Suprapubic skin (tissue), 4 donors: ENCODE measurements at regions not wholly inside any gene's neighbourhood (a gene's known extent, or its start where the extent isn't known, plus 50 kb on each side); places are given as distances from the start of the nearest gene placed in this dataset.

Source experiments
- DNase-seq, 2 donors: peaks; one replicate each; pipeline ENCODE4 v3.0.0-alpha.2; 2019; ENCODE audit warnings: low spot score in 2 of 2
- H3K27ac ChIP-seq: fragments of 200-600 bp; sonication (generic); one replicate; pipeline ENCODE4 v1.5.1; 2019
- H3K27me3 ChIP-seq: fragments of 200-600 bp; sonication (generic); one replicate; pipeline ENCODE4 v1.5.1; 2019
- H3K36me3 ChIP-seq: fragments of 200-600 bp; sonication (generic); one replicate; pipeline ENCODE4 v1.5.1; 2019
- H3K4me1 ChIP-seq: fragments of 200-600 bp; sonication (generic); one replicate; pipeline ENCODE4 v1.5.1; 2019
- H3K4me3 ChIP-seq: fragments of 200-600 bp; sonication (generic); one replicate; pipeline ENCODE4 v1.5.1; 2019; ENCODE audit warnings: mild to moderate bottlenecking
- H3K9me3 ChIP-seq: fragments of 200-600 bp; sonication (generic); one replicate; pipeline ENCODE4 v1.5.1; 2019
- CTCF ChIP-seq, 2 donors: fragments of 200-600 bp in 1 of 2; fragments of 450-650 bp in 1 of 2; sonication (generic) in 1 of 2; IDR thresholded peaks; one replicate each; pipeline ENCODE4 v1.5.1; 2016 to 2019; ENCODE audit warnings: antibody characterized with exemption in 2 of 2, mild to moderate bottlenecking in 1 of 2, moderate library complexity in 1 of 2
- EP300 ChIP-seq: sonication (generic); formaldehyde crosslinking; IDR thresholded peaks from one replicate; pipeline ENCODE4 v1.6.1; 2017; ENCODE audit warnings: antibody characterized with exemption
- POLR2A ChIP-seq, 2 donors: fragments of 450-650 bp; IDR thresholded peaks; one replicate each; pipeline ENCODE4 v1.6.1; 2017; ENCODE audit warnings: antibody characterized with exemption in 2 of 2, mild to moderate bottlenecking in 2 of 2, moderate library complexity in 2 of 2
- POLR2AphosphoS5 ChIP-seq, 3 donors: sonication (generic); formaldehyde crosslinking; IDR thresholded peaks; one replicate each; pipeline ENCODE4 v1.6.1; 2017; ENCODE audit warnings: antibody characterized with exemption in 3 of 3
- WGBS: methylation state at CpG from one replicate; pipeline ENCODE4 v1.1.5; 2018; 5-methylcytosine and 5-hydroxymethylcytosine counted together

GRCh38 chr5:44919560-44919959 is 110.8 kb downstream of the MRPS30 start:
- Histone ChIP-seq H3K27me3 (no peaks in the 10 kb centered on the region), H3K27ac (no peak overlapping the region), H3K36me3 (no peaks in the 10 kb centered on the region), H3K9me3 (no peaks in the 10 kb centered on the region), H3K4me3 (no peak overlapping the region), H3K4me1 (no peaks in the 10 kb centered on the region)
- WGBS = 64% methylated on average over 1 of the region's 1 CpG
- TF ChIP-seq POLR2AphosphoS5 (IDR thresholded peaks at IDR 0.05) (no peak), EP300 (no peak), CTCF (IDR thresholded peaks at IDR 0.05) (no peak), POLR2A (IDR thresholded peaks at IDR 0.05) (no peak)
- no peak for DNase-seq

GRCh38 chr5:44927115-44927733 is 118.5 kb downstream of the MRPS30 start:
- no peak for TF ChIP-seq CTCF (IDR thresholded peaks at IDR 0.05)
- TF ChIP-seq POLR2A (IDR thresholded peaks at IDR 0.05) = no peak
- TF ChIP-seq EP300 = no peak
- no peak for TF ChIP-seq POLR2AphosphoS5 (IDR thresholded peaks at IDR 0.05)
- WGBS = 76% methylated on average over 3 of the region's 3 CpGs

GRCh38 chr5:44932922-44933585 is 124.3 kb downstream of the MRPS30 start:
- Histone ChIP-seq H3K27ac (no peak overlapping the region), H3K4me1 (no peaks in the 10 kb centered on the region), H3K27me3 (no peaks in the 10 kb centered on the region), H3K36me3 (no peaks in the 10 kb centered on the region), H3K9me3 (no peaks in the 10 kb centered on the region), H3K4me3 (no peak overlapping the region)
- TF ChIP-seq POLR2AphosphoS5 (IDR thresholded peaks at IDR 0.05) (no peak), POLR2A (IDR thresholded peaks at IDR 0.05) (no peak), CTCF (IDR thresholded peaks at IDR 0.05) (no peak), EP300 (no peak)
- DNase-seq = no peak
- 88% methylated on average over 3 of the region's 3 CpGs for WGBS

More at GRCh38 chr5:44927115-44927733, 118.5 kb downstream of the MRPS30 start:
- DNase-seq = no peak
- Histone ChIP-seq H3K4me3 (no peak overlapping the region), H3K27ac (no peak overlapping the region), H3K36me3 (no peaks in the 10 kb centered on the region), H3K27me3 (no peaks in the 10 kb centered on the region), H3K4me1 (no peaks in the 10 kb centered on the region), H3K9me3 (no peaks in the 10 kb centered on the region)

GRCh38 chr5:44933686-44934085 is 124.9 kb downstream of the MRPS30 start:
- TF ChIP-seq POLR2A (IDR thresholded peaks at IDR 0.05) = no peak
- TF ChIP-seq POLR2AphosphoS5 (IDR thresholded peaks at IDR 0.05) = no peak
- no peak for TF ChIP-seq EP300
- no peak for TF ChIP-seq CTCF (IDR thresholded peaks at IDR 0.05)
- 84% methylated on average over 3 of the region's 3 CpGs for WGBS
- no peak for DNase-seq
- no peak overlapping the region for H3K4me3 ChIP-seq
- H3K27me3 ChIP-seq = no peaks in the 10 kb centered on the region
- H3K27ac ChIP-seq = no peak overlapping the region
- H3K4me1 ChIP-seq = no peaks in the 10 kb centered on the region
- H3K9me3 ChIP-seq = no peaks in the 10 kb centered on the region
- no peaks in the 10 kb centered on the region for H3K36me3 ChIP-seq

GRCh38 chr5:44935262-44935661 is 126.5 kb downstream of the MRPS30 start:
- no CpG with 5 or more reads among the region's 1 CpG for WGBS

More at GRCh38 chr5:44935262-44935661, 126.5 kb downstream of the MRPS30 start:
- TF ChIP-seq POLR2AphosphoS5 (IDR thresholded peaks at IDR 0.05) = no peak
- no peak for TF ChIP-seq POLR2A (IDR thresholded peaks at IDR 0.05)
- no peak for TF ChIP-seq CTCF (IDR thresholded peaks at IDR 0.05)
- no peaks in the 10 kb centered on the region for H3K36me3 ChIP-seq
- H3K9me3 ChIP-seq = no peaks in the 10 kb centered on the region
- DNase-seq = no peak
- H3K27me3 ChIP-seq = no peaks in the 10 kb centered on the region
- H3K27ac ChIP-seq = no peak overlapping the region
- H3K4me1 ChIP-seq = no peaks in the 10 kb centered on the region
- no peak overlapping the region for H3K4me3 ChIP-seq
